GM21528 (cell line): ENCODE measurements at regions not wholly inside any gene's neighbourhood (a gene's known extent, or its start where the extent isn't known, plus 50 kb on each side); places are given as distances from the start of the nearest gene placed in this dataset.
"Not testable (repeated sequence)": the region's sequence is repeated elsewhere in the genome, so short reads cannot be mapped to it uniquely, and the experiment has no call there.

ENCODE experiments used
- ATAC-seq: cut with Tn5 transposase; IDR thresholded peaks from one replicate; pipeline ENCODE4 v1.9.1; 2021; ENCODE audit warnings: mild to moderate bottlenecking, moderate library complexity; ENCODE audit not compliant: unreplicated experiment, low FRiP score

- ATAC-seq: no peak
Observed at GRCh38 chr3:145903472-145904013, 257.4 kb downstream of the PLOD2 start.

- no peak for ATAC-seq
Observed at GRCh38 chr3:145904138-145904537, 256.8 kb downstream of the PLOD2 start.

- no peak for ATAC-seq
Observed at GRCh38 chr3:145906301-145906700, 254.7 kb downstream of the PLOD2 start.

- no peak for ATAC-seq
Observed at GRCh38 chr3:145906755-145907154, 254.2 kb downstream of the PLOD2 start.

GRCh38 chr3:145911016-145911415 lies 250.0 kb downstream of the PLOD2 start:
- ATAC-seq: no peak

- ATAC-seq: no peak
Observed at GRCh38 chr3:145915787-145916186, 245.2 kb downstream of the PLOD2 start.

- not testable (repeated sequence) for ATAC-seq
Observed at GRCh38 chr3:145927736-145928135, 233.2 kb downstream of the PLOD2 start.

GRCh38 chr3:145936971-145937370 lies 224.0 kb downstream of the PLOD2 start:
- no peak for ATAC-seq

- no peak for ATAC-seq
Observed at GRCh38 chr3:145939431-145939830, 221.6 kb downstream of the PLOD2 start.

- ATAC-seq: no peak
Observed at GRCh38 chr3:145942052-145942451, 218.9 kb downstream of the PLOD2 start.

- ATAC-seq: no peak
Observed at GRCh38 chr3:145943952-145944351, 217.0 kb downstream of the PLOD2 start.

GRCh38 chr3:145951441-145951840 lies 209.5 kb downstream of the PLOD2 start:
- ATAC-seq: no peak

- ATAC-seq: no peak
Observed at GRCh38 chr3:145952536-145952935, 208.4 kb downstream of the PLOD2 start.

GRCh38 chr3:145953316-145953715 lies 207.7 kb downstream of the PLOD2 start:
- no peak for ATAC-seq

- no peak for ATAC-seq
Observed at GRCh38 chr3:145959457-145960088, 201.4 kb downstream of the PLOD2 start.

GRCh38 chr3:145963111-145963510 lies 197.9 kb downstream of the PLOD2 start:
- ATAC-seq: no peak

- ATAC-seq: no peak
Observed at GRCh38 chr3:145967043-145967442, 193.9 kb downstream of the PLOD2 start.

- ATAC-seq: no peak
Observed at GRCh38 chr3:145971186-145971585, 189.8 kb downstream of the PLOD2 start.

GRCh38 chr3:145972851-145973250 lies 188.1 kb downstream of the PLOD2 start:
- no peak for ATAC-seq

- ATAC-seq: no peak
Observed at GRCh38 chr3:145981056-145981455, 179.9 kb downstream of the PLOD2 start.

- ATAC-seq: no peak
Observed at GRCh38 chr3:145983101-145983500, 177.9 kb downstream of the PLOD2 start.
